ENCODE measurements at regions not wholly inside any gene's neighbourhood (a gene's known extent, or its start where the extent isn't known, plus 50 kb on each side); places are given as distances from the start of the nearest gene placed in this dataset.

DNA sequence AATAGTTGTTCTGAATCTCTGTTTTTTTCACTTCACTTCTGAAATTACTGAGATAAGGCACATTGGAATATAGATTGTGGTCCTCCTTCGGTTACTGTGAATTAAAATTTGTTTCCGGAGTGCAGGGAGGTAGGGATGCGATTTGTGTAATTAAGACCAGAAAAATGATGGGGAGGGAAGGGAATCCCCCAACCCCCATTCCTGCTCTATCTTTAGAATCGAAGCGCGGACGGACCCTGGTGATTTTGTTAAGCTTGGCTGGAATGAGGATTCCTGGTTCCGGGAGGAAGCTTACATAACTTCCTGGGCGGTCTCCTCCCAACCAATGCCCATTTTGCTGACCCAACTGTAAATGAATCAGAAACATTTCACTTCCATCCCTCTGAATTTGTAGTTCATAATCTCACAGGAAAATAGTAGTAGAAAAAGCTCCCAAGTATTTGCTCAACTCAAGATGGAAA is 220.1 kb upstream of the MSX2 start:
- TF ChIP-seq, protein P1, sequence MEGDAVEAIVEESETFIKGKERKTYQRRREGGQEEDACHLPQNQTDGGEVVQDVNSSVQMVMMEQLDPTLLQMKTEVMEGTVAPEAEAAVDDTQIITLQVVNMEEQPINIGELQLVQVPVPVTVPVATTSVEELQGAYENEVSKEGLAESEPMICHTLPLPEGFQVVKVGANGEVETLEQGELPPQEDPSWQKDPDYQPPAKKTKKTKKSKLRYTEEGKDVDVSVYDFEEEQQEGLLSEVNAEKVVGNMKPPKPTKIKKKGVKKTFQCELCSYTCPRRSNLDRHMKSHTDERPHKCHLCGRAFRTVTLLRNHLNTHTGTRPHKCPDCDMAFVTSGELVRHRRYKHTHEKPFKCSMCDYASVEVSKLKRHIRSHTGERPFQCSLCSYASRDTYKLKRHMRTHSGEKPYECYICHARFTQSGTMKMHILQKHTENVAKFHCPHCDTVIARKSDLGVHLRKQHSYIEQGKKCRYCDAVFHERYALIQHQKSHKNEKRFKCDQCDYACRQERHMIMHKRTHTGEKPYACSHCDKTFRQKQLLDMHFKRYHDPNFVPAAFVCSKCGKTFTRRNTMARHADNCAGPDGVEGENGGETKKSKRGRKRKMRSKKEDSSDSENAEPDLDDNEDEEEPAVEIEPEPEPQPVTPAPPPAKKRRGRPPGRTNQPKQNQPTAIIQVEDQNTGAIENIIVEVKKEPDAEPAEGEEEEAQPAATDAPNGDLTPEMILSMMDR (IDR thresholded peaks at IDR 0.05), result no peak
- TF ChIP-seq EP300 (IDR thresholded peaks at IDR 0.05), result no peak
- no peak for TF ChIP-seq POLR2A (IDR thresholded peaks at IDR 0.05)

All from tibial nerve (tissue), 4 donors.